ENCODE measurements at regions not wholly inside any gene's neighbourhood (a gene's known extent, or its start where the extent isn't known, plus 50 kb on each side); places are given as distances from the start of the nearest gene placed in this dataset.
A peak's percentile ranks its signal among the peaks of the same experiment; 100 is the strongest.
"Not testable (repeated sequence)": the region's sequence is repeated elsewhere in the genome, so short reads cannot be mapped to it uniquely, and the experiment has no call there.

DNA sequence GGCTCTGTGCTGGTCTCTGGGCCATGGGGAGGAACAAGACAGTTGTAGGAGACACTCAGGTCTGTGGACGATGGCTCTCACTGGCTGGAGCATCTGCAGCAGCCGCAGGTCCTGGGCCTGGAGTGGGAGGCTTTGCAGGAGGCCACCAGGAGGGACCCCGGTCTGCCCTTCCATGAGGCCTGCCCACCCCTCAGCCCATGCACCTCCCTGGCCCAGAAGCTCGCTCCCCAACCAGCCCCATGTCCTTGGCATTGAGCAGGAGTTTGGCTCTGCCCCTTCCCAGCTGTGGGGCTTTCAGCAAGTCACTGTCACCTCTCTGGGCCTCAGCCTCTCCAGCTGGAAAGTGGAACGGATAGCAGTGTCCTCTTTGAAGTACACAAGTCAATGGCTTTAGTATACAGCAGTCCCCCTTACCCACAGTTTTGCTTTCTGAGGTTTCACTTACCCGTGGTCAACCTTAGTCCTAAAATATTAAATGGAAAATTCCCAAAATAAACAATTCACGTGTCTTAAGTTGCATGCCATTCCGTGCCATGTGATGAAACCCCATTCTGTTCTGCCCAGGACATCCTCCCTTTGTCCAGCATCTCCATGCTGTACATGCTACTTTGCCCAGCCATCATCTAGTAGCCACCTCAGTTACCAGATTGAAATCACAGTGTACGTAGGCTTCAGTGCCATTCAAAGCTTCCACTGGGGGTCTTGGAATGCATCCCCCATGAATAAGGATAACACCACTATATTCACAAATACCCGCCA, 104.0 kb downstream of the CPZ start:
- no peak for DNase-seq

DNA sequence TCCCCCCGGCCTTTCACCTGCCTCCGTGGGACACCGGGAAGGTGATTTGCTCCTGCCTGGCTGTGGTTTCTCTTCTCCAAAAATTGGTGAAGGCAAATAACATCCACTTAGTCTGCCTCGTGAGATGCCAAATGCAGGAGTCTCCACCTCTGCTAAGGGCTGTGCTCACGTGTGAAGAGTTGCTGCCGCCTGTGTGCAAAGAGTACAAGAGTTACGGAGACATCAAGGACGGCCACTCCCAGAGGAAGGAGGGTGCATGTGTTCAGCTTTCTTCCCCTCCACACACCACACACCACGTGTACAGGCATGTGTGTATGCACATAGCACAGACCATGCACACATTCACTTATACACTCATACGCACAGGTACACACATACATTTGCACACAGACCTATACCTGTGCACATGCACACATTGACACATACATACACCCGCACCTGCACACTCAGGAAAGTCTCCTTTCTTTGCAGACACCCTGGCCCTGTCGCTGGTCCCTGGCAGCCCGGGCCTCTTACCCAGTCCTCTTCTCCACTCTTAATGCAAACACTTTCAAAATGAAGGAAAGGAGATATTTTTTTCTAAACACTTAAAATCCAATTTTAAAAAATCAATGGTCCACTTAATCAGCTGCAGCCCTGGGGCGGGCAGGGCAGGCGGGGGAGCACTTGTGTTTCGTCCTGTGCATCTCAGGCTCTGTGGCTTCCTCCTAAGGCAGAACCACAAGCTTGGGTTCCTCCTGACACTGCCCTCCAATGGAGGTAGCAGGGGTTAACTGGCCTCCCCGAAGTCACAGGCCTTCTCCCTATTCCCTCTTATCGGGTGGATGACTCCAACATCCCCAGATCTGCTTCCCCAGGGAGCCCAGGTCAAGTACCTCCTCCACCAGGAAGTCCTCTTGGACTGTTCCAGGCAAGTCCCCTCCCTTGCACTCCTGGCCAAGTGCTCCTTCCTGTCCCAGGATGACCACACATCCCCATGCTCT, 103.0 kb downstream of the CPZ start:
- no peak for DNase-seq

DNA sequence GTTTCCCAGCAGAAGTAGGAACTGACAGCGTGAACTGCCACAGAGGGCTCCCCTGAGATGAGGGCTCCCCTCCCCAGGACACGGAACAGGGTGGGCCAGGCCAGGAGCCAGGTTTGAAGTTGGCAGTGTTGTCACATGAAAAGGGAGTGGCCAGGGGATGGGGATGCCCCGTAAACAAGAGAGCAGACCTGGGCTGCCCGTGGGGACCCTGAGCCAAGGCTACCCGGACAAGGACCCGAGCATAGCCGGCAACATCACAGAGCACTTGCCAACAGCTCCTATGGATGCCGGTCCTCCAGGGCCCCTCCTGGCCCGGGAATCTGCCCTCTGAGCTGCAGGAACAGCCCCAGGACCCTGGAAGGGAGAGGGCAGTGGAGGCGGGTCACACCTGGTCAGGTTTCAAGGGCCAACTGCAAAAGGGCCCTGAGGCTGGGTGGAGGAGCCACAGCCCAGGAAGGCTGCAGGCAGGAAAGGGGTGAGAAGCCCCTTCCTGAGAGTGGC, 102.1 kb downstream of the CPZ start:
- DNase-seq, result no peak

DNA sequence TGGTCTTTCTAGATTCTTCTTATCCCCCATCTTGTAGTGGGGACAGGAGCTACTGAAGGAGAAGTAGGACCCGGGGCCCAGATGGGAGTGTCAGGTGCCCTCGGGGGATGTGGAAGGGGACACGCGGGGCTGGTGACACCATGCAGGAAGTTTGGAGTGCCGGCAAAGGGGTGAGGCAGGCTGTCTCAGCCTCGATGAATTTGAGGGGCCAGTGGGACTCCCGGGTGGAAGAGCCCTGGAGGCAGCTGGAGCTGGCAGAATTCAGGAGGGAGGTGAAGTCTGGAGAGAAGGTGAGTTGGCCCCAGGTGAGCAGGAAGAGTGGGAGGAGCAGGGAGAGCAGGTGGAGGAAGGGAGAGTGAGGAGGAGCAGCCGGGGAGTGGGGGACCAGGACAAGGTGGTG, 101.7 kb downstream of the CPZ start:
- no peak for DNase-seq

DNA sequence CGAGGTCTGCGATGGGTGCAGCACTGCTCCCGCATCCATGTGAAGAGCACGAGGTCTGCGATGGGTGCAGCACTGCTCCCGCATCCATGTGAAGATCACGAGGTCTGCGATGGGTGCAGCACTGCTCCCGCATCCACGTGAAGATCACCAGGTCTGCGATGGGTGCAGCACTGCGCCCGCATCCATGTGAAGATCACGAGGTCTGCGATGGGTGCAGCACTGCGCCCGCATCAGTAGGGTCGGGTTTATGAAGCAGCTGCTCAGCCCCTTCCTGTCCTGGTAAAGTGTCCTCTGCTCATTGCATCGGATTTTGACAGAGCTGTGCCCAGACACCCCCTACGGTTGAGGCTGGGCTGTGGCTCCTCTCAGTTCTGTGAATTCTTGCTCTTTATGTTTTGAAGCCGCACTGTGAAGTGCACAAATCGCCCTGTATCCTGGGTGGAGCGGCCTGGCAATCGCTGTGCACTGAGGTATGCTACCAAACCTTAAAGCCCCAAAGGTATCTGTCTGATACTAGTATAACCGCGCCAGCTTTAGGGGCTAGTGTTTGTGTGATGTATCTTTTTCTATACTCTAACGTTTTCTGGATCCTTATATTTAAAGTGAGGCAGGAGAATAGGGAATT, 98.7 kb downstream of the CPZ start:
- DNase-seq, result no peak

DNA sequence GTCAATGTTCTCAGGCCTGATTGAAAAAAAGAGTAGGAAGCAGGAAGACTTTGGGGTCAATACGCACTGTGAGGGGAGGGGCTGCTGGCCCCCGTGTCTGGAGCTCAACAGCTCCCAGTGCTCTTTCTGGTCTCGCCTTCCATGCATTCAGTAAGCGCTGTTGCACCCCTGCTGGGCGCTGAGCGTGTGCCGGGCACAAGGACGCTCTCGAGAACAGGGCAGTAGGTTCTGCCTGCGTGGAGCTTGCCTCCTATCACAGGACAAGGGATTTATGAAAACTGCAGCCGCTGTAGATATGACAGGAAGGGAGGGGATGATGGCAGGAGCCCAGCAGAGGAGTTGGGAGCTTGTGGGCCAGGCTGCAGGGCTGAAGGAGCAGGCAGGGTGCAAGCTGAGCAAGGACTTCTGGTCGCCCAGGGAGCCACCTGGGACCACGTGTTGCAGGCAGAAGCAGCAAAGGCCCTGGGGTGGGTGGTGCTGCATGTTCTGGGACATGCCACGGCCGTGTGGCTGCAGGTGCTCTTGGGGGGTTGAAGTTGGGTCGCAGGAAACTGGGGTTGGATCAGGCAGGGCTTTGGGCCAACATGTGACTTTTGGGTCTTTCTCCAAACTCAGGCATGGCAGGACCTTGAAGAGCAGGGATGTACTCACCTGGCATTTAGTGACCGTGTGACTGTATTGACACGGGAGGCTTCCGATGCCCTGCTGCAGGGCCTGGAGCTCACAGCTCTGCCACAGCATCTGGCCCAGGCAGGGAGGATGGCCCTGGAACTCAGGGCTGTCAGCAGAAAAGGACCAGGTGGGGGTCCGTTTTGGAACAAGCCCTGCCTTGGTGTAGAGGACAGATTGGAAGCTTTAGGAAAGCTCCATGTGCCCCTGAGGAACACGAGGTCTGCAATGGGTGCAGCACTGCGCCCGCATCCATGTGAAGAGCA, 97.9 kb downstream of the CPZ start:
- no peak for DNase-seq

DNA sequence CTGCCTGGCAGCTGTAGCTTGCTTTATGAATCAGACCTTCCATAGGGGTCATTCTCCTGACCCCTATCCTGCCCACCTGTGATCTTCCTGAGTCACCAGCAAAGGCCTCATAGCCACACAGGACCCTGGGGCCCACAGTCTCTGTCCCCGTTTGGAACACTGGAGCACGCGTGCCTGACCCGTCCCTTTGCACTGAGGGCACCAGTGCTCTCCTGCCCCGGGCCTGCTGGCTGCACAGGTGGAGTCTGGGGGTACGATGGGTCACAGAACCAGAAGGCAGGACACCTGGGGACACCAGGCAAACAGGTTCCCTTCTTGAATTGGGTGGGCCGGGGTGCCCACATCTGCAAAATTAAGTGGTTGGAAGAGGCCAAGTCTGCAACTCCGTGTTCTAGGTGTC, 97.2 kb downstream of the CPZ start:
- DNase-seq, result no peak

DNA sequence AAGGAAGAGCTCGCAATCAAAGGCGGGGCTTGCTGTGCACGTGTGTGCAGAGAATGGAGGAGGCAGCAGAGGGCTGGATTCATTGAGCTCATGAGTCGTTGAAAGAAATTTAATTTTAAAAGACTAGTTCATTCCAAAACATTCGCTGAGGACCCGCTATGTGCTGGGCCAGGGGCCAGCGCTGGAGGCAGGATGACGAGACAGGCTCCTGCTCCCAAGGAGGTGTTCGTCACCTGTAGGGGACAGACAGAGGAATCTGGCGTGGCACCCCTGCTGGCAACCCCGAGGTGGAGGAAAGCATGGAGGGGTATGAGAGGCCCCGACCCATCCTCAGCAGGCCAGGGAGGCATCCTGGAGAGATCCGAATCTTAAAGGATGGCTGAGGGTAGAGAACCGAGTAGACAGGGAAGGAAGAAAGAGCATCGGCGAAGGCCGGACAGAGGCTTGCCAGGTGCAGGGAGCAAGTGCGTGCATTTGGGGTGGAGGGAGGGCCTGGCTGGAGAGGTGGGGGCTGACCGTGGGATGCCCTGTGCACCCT, 96.4 kb downstream of the CPZ start:
- no peak for DNase-seq

DNA sequence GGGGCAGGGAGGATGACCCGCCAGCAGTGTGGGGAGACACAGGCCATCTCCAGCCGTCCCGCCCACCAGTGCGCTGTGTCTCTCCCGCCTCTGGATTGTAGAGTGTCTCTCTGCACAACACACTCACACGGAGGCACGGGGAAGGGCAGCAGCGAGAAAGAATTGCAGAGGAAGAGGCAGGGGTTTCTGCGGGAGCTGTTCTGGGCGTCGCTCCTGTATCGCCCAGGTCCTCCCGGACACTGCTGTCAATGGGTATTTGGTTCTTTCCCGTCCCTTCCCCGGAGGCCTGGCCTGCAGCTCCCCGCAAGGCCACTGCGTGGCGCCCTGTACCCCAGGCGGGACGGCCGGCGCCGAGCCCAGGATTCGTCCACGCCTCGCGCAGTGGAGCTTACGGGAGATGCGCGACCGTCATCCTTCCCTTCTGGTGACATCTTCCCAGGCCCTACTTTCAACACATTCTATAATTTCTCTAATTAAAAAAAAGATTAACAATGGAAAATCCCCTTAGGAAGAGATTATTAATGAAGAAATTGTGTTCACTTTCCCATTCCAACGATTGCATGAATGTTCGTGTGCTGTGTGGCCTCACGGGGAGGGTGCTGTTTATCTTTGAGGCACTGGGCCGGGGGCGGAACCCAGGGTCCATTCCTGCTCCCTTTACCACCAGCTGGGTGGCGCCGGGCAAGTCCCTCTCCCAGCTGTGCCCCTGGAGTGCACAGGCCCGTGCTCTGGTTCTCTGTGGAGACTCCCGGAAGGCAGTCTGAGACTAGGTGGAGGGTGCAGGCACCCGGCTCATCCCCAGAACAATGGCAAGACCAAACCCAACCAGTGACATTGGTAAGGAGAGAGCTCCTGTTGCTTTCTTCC, 95.7 kb downstream of the CPZ start:
- peak; percentile 89 for DNase-seq

DNA sequence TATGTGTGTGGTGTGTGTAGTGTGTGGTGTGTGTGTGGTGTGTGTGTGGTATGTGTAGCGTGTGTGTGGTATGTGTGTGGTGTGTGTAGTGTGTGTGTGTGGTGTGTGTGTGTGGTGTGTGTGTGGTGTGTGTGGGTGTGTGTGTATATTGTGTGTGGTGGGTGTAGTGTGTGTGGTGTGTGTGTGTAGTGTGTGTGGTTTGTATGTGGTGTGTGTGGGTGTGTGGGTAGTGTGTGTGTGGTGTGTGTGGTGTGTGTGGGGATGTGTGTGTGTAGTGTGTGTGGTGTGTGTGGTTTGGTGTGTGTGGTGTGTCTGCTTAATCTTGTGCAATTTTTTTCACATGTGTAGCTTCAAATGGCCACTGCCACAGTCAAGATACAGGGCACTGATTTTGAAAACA, 94.5 kb downstream of the CPZ start:
- DNase-seq, result no peak

DNA sequence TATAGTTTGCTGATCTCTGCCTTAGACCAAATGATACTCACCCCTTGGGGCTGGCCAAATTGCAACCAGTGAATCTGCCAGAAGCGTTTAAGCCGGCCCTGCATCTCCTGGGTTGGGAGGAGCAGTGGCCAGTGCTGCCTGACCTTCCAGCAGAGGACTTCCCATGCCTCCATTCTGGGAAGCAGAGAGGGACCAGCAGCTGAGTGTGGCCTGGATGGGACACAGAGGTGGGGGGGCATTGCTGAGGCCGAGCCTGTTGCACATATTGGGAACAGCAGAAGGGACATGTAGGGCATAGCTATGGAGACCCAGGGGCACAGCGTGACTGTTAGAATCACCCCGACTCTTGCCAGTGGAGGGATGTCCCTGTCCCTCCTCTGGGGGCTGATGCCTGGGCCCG, 93.3 kb downstream of the CPZ start:
- no peak for DNase-seq

DNA sequence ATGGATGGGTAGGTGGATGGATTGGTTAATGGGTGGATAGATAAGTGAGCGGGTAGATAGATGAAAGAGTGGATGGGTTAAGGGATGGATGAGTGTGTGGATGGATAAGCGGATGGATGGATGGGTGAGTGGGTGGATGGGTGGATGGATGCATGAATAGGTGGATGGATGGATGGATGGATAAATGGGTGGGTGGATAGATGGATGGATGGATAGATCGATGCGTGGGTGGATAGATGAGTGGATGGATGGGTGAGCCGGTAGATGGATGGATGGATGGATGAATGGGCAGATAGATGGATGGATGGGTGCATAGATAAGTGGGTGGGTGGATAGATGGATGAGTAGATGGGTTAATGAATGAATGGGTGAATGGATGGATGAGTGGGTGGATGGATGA, 90.9 kb downstream of the CPZ start:
- no peak for DNase-seq

DNA sequence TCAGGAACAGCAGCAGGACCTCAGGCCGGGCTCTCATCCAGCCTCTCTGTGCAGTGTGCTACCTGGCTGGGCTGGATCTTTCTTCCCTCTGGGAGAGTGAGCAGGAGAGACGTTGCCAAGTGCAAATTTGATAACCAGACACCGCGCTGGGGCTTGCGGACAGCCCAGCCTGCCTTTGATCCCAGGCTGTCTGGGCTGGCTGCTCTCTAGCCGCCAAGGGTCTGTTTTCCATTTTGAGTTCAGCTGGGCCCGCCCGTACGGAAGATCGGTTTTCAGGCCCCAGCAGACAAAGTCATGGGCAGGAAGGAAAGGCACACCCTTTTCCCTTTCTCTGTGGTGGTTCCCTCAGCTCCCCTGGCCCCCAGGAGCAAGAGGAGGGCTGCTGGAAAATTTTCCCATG, 90.2 kb downstream of the CPZ start:
- DNase-seq, result no peak

DNA sequence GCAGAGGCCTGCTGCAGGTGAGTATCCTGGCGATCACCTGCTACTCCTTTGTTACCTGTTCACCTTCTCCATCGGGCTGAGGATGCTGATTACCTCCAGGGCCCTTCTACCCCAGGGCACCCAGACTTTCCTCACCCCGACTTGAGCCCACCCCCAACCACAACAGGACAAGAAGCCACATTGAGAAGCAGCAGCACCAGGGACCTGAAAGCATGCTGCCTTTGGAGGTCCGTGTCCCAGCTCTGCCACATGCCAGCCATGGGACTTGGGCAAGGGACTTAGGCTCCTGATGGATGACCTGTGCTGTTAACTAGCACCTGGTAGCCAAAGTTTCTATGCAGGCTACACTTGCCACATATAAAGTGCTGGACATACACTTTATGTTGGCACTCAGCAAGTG, 89.7 kb downstream of the CPZ start:
- no peak for DNase-seq

DNA sequence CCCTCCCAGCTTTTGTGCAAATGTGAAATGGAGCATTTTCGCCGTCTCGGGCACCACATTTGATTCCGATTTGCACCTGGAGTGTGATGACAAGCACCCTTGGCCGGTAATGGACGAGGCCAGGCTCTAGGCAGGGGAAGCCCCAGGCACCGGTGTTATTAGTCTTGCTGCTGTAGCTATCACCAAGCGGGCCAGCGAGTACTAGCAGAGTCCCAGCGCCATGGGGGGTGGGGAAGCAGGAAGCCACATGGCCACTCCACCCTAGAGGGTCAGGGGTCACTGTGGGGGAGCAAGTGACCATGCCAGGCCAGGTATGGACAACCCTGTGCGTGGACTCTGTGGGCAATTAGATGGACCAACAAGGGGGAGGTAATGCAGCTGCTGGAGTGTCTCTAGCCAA, 88.8 kb downstream of the CPZ start:
- DNase-seq, result no peak

DNA sequence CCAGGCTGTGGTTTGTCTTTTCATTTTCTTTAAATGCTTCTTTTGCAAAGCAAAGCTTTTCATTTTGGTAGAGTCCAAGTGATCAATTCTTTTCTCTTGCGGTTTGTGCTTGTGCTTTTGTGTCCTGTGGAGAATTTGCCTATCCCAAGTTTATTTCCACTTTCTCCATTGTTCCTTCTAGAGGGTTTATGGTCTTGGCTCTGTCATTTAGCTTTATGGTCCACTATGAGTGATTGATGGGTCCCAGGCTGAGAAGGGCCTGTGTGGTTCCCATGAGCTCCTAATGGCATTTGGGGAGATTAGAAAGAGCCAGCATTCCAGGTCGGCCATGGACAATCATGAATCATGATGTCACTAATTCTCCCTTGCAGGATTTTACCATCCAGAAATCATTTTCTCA, 86.5 kb downstream of the CPZ start:
- DNase-seq, result no peak

DNA sequence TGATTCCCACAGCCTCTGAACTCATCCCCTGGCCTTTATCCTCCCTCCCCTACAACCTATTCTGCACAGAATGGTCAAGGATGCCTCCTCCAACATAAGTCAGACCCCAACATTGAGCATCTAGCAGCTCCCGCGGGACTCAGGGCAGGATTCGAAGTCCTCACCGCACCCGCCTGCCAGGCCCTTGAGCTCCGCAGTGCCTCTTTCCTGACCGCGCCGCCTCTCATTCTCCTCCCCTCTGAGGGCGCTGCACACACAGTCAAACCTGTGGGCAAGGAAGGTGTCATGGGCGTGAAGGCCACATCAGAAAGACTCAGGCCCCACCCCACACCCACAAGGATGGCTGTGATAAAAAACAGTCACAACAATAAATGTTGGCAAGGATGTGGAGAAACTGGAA, 84.1 kb downstream of the CPZ start:
- DNase-seq, result no peak

DNA sequence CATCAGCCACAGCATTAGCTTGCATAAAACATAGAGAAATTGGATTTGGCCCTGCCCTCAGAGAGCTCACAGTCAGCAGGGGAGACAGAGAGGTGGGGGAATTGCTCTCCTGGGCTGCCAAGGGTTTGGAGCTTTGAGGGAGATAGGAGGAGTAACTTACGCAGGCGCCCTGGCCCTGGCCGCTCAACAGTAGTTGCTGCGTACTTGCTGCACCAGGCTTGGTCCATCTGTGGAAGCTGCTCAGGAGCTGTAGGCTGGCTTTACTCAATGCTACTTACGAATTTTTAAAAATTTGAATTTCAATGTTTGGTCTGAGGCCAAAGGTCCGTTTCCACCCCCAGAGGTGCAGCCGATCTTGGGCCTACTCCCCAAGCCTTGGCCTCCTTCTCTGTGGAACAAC, 83.3 kb downstream of the CPZ start:
- no peak for DNase-seq

DNA sequence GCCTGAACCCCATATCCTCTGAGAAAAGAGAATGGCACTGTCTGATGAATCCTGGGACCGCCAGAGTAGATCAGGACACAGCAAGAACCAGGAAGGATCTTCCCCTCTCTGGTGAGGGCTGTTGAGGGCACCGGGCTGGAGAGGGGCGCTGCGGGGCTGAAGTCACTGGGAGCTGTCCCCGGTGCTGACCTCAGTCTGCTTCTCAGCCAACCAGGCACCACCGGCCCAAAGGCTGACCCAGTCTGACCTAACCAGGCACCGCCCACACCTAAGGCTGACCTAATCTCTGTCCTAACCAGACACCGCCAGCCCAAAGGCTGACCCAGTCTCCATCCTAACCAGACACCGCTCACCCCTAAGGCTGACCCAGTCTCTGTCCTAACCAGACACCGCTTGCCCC, 82.8 kb downstream of the CPZ start:
- DNase-seq, result peak; percentile 75

DNA sequence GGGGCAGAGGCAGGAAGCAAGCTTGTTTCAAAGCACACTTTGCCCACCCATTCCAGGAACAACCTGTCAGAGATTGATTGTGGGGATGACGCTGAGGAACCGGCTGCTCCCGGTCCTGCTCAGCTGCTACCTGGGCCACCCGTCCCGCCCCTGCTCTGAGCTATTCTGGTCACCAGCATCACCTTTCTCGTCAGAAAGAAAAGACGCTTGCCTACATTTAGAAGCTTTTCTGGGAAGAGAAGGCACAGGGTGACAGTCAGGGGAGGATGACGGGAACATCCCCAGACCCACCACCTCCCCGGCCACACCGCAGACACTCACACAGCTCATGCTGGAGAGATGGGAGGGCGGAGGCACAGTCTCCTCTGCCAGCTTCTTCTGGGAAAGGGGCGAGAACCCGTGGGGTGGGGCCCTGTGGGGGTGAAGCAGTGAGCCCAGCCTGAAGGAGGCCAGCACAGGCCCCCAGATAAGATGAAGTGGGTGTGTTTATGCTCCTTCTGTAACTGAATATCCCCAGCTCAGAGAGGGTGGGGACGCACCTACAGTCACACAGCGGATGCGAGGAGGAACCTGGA, 81.8 kb downstream of the CPZ start:
- no peak for DNase-seq

DNA sequence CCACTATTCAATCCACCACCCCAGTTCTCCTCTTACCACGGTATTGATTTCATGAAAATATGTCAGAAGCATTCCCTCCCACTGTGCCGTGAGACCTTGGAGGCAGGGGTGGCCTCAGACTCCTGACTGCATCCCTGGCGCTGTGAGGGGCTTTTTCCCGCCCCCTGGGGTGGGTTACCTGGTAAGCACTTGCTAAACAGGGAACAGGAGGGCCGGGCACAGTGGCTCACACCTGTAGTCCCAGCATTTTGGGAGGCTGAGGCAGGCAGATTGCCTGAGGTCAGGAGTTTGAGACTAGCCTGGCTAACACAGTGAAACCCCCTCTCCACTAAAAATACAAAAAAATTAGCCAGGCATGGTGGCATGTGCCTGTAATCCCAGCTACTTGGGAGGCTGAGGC, 80.5 kb downstream of the CPZ start:
- not testable (repeated sequence) for DNase-seq
